ENCODE measurements at regions not wholly inside any gene's neighbourhood (a gene's known extent, or its start where the extent isn't known, plus 50 kb on each side); places are given as distances from the start of the nearest gene placed in this dataset.

DNA sequence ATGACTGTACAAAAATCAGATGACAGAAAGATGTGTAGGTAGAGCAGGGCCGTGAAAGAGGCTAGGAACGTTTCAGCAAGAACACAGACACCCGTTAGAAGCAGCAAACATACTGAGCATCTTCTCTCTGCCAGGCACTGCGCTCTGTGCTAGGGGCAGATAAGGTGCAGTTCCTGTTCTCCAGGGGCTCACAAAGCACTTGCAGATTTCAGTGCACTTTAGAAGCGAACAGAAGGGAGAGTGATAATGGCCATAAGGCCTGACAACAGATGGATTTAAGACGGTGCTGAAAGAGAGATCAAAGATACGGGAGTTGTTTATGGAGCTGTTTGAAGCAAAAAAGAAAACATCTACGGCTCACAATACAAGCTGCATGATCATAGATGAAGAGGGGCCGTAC is 200.3 kb upstream of the FOXD3 start:
- H3K4me1 ChIP-seq (ENCODE audit: control insufficient read depth, extremely low read depth, insufficient read depth, low read length), result no peaks in the 10 kb centered on the region
- no peaks in the 10 kb centered on the region for H3K79me2 ChIP-seq (ENCODE audit: control insufficient read depth, insufficient read depth, low read length)
- no peaks in the 10 kb centered on the region for H3K36me3 ChIP-seq (ENCODE audit: control insufficient read depth in 2 of 2, extremely low read depth in 1 of 2, insufficient read depth in 2 of 2, low read length in 2 of 2)
- H3K4me2 ChIP-seq (ENCODE audit: control insufficient read depth, extremely low read depth, insufficient read depth, low read depth, low read length), result no peak overlapping the region
- H4K20me1 ChIP-seq (ENCODE audit: control insufficient read depth, extremely low read depth, insufficient read depth, low read length), result no peaks in the 10 kb centered on the region
- no peak overlapping the region for H3K4me3 ChIP-seq (ENCODE audit: control insufficient read depth in 2 of 3, extremely low read depth in 1 of 3, insufficient read depth in 2 of 3, low read depth in 1 of 3, low read length in 3 of 3)
- no peak for TF ChIP-seq EZH2 (IDR thresholded peaks at IDR 0.05; ENCODE audit: low read length)
- TF ChIP-seq, protein P1, sequence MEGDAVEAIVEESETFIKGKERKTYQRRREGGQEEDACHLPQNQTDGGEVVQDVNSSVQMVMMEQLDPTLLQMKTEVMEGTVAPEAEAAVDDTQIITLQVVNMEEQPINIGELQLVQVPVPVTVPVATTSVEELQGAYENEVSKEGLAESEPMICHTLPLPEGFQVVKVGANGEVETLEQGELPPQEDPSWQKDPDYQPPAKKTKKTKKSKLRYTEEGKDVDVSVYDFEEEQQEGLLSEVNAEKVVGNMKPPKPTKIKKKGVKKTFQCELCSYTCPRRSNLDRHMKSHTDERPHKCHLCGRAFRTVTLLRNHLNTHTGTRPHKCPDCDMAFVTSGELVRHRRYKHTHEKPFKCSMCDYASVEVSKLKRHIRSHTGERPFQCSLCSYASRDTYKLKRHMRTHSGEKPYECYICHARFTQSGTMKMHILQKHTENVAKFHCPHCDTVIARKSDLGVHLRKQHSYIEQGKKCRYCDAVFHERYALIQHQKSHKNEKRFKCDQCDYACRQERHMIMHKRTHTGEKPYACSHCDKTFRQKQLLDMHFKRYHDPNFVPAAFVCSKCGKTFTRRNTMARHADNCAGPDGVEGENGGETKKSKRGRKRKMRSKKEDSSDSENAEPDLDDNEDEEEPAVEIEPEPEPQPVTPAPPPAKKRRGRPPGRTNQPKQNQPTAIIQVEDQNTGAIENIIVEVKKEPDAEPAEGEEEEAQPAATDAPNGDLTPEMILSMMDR (optimal IDR thresholded peaks at IDR 0.05 in 1 of 3, IDR thresholded peaks at IDR 0.05 in 1 of 3, conservative IDR thresholded peaks at IDR 0.05 in 1 of 3; ENCODE audit: extremely low read depth in 1 of 3, insufficient read depth in 2 of 3, low read length in 3 of 3), result no peak
- no peak overlapping the region for H3K27ac ChIP-seq (ENCODE audit: control insufficient read depth, insufficient read depth, low read length)
- H3K9me1 ChIP-seq (ENCODE audit: control insufficient read depth, extremely low read depth, insufficient read depth, low read length), result no peaks in the 10 kb centered on the region
- no peaks in the 10 kb centered on the region for H3K9me3 ChIP-seq (ENCODE audit: control insufficient read depth, low read depth, low read length)
- FAIRE-seq (no peak), DNase-seq (ENCODE audit: low read depth, low spot score) (no peak)
- no peak overlapping the region for H3K9ac ChIP-seq (ENCODE audit: control insufficient read depth, extremely low read depth, insufficient read depth, low read length)
- H2AFZ ChIP-seq (ENCODE audit: control insufficient read depth, low read length), result no peak overlapping the region
- dilution Hi-C loops (cut with MboI; ENCODE audit: extremely low pct_ligation_motif_present, low sequenced_read_pairs), result no loop called here
- H3K27me3 ChIP-seq (ENCODE audit: control insufficient read depth, extremely low read depth, insufficient read depth, low read length), result peaks cover 3% of the 10 kb centered on the region

DNA sequence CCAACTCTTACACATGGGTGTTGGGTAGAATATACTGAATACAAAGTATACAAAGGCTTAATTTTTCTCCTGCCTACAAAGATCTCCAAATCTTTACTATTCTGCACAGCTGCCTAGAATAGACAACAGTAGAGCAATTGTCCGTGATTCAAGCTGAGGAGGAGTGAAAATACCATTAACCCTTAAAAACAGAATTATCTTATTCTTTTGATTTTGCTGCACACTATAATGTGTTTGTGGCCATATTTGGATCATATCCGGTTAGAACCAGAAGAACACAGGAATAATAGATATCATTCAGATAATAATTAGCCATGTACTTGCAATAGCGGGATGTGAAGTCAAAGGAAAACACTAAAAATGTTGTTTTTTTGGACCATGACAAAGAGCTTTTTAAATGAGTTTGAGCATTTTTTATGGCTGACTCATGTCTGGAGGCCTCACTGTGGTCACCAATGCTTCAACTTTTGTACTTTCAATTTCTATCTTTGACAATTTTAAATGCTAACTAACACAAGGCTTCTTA is 197.6 kb upstream of the FOXD3 start:
- no peak for FAIRE-seq
- Histone ChIP-seq H3K27ac (ENCODE audit: control insufficient read depth, insufficient read depth, low read length) (no peak overlapping the region), H3K4me2 (ENCODE audit: control insufficient read depth, extremely low read depth, insufficient read depth, low read depth, low read length) (no peak overlapping the region), H3K9me3 (ENCODE audit: control insufficient read depth, low read depth, low read length) (no peaks in the 10 kb centered on the region), H3K9me1 (ENCODE audit: control insufficient read depth, extremely low read depth, insufficient read depth, low read length) (no peaks in the 10 kb centered on the region), H3K4me1 (ENCODE audit: control insufficient read depth, extremely low read depth, insufficient read depth, low read length) (no peaks in the 10 kb centered on the region), H3K4me3 (ENCODE audit: control insufficient read depth in 2 of 3, extremely low read depth in 1 of 3, insufficient read depth in 2 of 3, low read depth in 1 of 3, low read length in 3 of 3) (no peak overlapping the region), H4K20me1 (ENCODE audit: control insufficient read depth, extremely low read depth, insufficient read depth, low read length) (no peaks in the 10 kb centered on the region), H3K27me3 (ENCODE audit: control insufficient read depth, extremely low read depth, insufficient read depth, low read length) (peaks cover 3% of the 10 kb centered on the region), H2AFZ (ENCODE audit: control insufficient read depth, low read length) (no peak overlapping the region), H3K79me2 (ENCODE audit: control insufficient read depth, insufficient read depth, low read length) (no peaks in the 10 kb centered on the region), H3K9ac (ENCODE audit: control insufficient read depth, extremely low read depth, insufficient read depth, low read length) (no peak overlapping the region), H3K36me3 (ENCODE audit: control insufficient read depth in 2 of 2, extremely low read depth in 1 of 2, insufficient read depth in 2 of 2, low read length in 2 of 2) (no peaks in the 10 kb centered on the region)
- no peak for DNase-seq (ENCODE audit: low read depth, low spot score)
- dilution Hi-C loops (cut with MboI; ENCODE audit: extremely low pct_ligation_motif_present, low sequenced_read_pairs), result no loop called here
- no peak for TF ChIP-seq EZH2 (IDR thresholded peaks at IDR 0.05; ENCODE audit: low read length)
- TF ChIP-seq, protein P1 (optimal IDR thresholded peaks at IDR 0.05 in 1 of 3, IDR thresholded peaks at IDR 0.05 in 1 of 3, conservative IDR thresholded peaks at IDR 0.05 in 1 of 3; ENCODE audit: extremely low read depth in 1 of 3, insufficient read depth in 2 of 3, low read length in 3 of 3), result no peak

Measured in keratinocyte (primary cell).